ENCODE measurements at regions not wholly inside any gene's neighbourhood (a gene's known extent, or its start where the extent isn't known, plus 50 kb on each side); places are given as distances from the start of the nearest gene placed in this dataset.
A peak's percentile ranks its signal among the peaks of the same experiment; 100 is the strongest.
"Not testable (repeated sequence)": the region's sequence is repeated elsewhere in the genome, so short reads cannot be mapped to it uniquely, and the experiment has no call there.

- FAIRE-seq, result no peak
- no peak for DNase-seq (ENCODE audit: low spot score in 2 of 2)
Observed at GRCh38 chr1:99496067-99496466, 149.8 kb upstream of the PALMD start.

- FAIRE-seq (no peak), DNase-seq (ENCODE audit: low spot score in 2 of 2) (no peak)
Observed at GRCh38 chr1:99497690-99498089, 148.2 kb upstream of the PALMD start.

- FAIRE-seq, result no peak
- DNase-seq (ENCODE audit: low spot score in 2 of 2), result no peak
Observed at GRCh38 chr1:99500541-99500940, 145.4 kb upstream of the PALMD start.

GRCh38 chr1:99501871-99502270, 144.0 kb upstream of the PALMD start:
- FAIRE-seq, result no peak
- DNase-seq (ENCODE audit: low spot score in 2 of 2), result no peak

- no peak for FAIRE-seq
Observed at GRCh38 chr1:99502400-99502799, 143.5 kb upstream of the PALMD start.

GRCh38 chr1:99503276-99503747, 142.6 kb upstream of the PALMD start:
- DNase-seq (ENCODE audit: low spot score in 2 of 2) (no peak), FAIRE-seq (no peak)

More at GRCh38 chr1:99502400-99502799, 143.5 kb upstream of the PALMD start:
- no peak for DNase-seq (ENCODE audit: low spot score in 2 of 2)

- no peak for FAIRE-seq
- DNase-seq (ENCODE audit: low spot score in 2 of 2), result no peak
Observed at GRCh38 chr1:99504287-99504686, 141.6 kb upstream of the PALMD start.

GRCh38 chr1:99506631-99507030, 139.3 kb upstream of the PALMD start:
- DNase-seq (ENCODE audit: low spot score in 2 of 2) (no peak), FAIRE-seq (no peak)

GRCh38 chr1:99507446-99507845, 138.5 kb upstream of the PALMD start:
- DNase-seq (ENCODE audit: low spot score in 2 of 2); FAIRE-seq: not testable (repeated sequence)

GRCh38 chr1:99507906-99508732, 137.8 kb upstream of the PALMD start:
- DNase-seq (ENCODE audit: low spot score in 2 of 2) (no peak), FAIRE-seq (no peak)

- FAIRE-seq; DNase-seq (ENCODE audit: low spot score in 2 of 2): not testable (repeated sequence)
Observed at GRCh38 chr1:99508733-99509445, 137.0 kb upstream of the PALMD start.

GRCh38 chr1:99514823-99515552, 130.9 kb upstream of the PALMD start:
- FAIRE-seq; DNase-seq (ENCODE audit: low spot score in 2 of 2): not testable (repeated sequence)

- no peak for DNase-seq (ENCODE audit: low spot score in 2 of 2)
- peak; percentile 17 for FAIRE-seq
Observed at GRCh38 chr1:99516141-99516540, 129.8 kb upstream of the PALMD start.

- DNase-seq (ENCODE audit: low spot score in 2 of 2) (no peak), FAIRE-seq (no peak)
Observed at GRCh38 chr1:99520121-99520520, 125.8 kb upstream of the PALMD start.

GRCh38 chr1:99525331-99525730, 120.6 kb upstream of the PALMD start:
- no peak for DNase-seq (ENCODE audit: low spot score in 2 of 2)
- no peak for FAIRE-seq

GRCh38 chr1:99527078-99527477, 118.8 kb upstream of the PALMD start:
- FAIRE-seq (no peak), DNase-seq (ENCODE audit: low spot score in 2 of 2) (peak in 1 of 2 donors; percentile 16)

- no peak for DNase-seq (ENCODE audit: low spot score in 2 of 2)
Observed at GRCh38 chr1:99527545-99527944, 118.4 kb upstream of the PALMD start.

GRCh38 chr1:99529002-99529401, 116.9 kb upstream of the PALMD start:
- DNase-seq (ENCODE audit: low spot score in 2 of 2) (no peak), FAIRE-seq (no peak)

More at GRCh38 chr1:99527545-99527944, 118.4 kb upstream of the PALMD start:
- no peak for FAIRE-seq

- DNase-seq (ENCODE audit: low spot score in 2 of 2), result no peak
- no peak for FAIRE-seq
Observed at GRCh38 chr1:99531578-99532275, 114.2 kb upstream of the PALMD start.

- FAIRE-seq (no peak), DNase-seq (ENCODE audit: low spot score in 2 of 2) (no peak)
Observed at GRCh38 chr1:99532276-99532580, 113.7 kb upstream of the PALMD start.

Data from frontal cortex (tissue), 3 donors.